ENCODE measurements at regions not wholly inside any gene's neighbourhood (a gene's known extent, or its start where the extent isn't known, plus 50 kb on each side); places are given as distances from the start of the nearest gene placed in this dataset.

- Mint-ChIP-seq H3K9me3 (no peaks in the 10 kb centered on the region), H3K4me1 (ENCODE audit: low read depth in 2 of 2) (no peaks in the 10 kb centered on the region), H3K27me3 (peaks cover 22 to 52% of the 10 kb centered on the region in 2 donors), H3K4me3 (no peak overlapping the region), H3K36me3 (no peaks in the 10 kb centered on the region), H3K27ac (no peak overlapping the region)
- DNase-seq (ENCODE audit: low spot score) (no peak), ATAC-seq (no peak)
Measured at GRCh38 chr1:37137014-37137413, 102.7 kb upstream of the GRIK3 start.

- no peak for ATAC-seq
- Mint-ChIP-seq H3K27ac (no peak overlapping the region), H3K9me3 (no peaks in the 10 kb centered on the region), H3K36me3 (no peaks in the 10 kb centered on the region), H3K4me3 (no peak overlapping the region), H3K27me3 (peaks cover 22 to 53% of the 10 kb centered on the region in 2 donors), H3K4me1 (ENCODE audit: low read depth in 2 of 2) (no peaks in the 10 kb centered on the region)
- no peak for DNase-seq (ENCODE audit: low spot score)
Measured at GRCh38 chr1:37137601-37138000, 103.3 kb upstream of the GRIK3 start.

- no peak overlapping the region for H3K4me3 Mint-ChIP-seq
- ATAC-seq (no peak), DNase-seq (ENCODE audit: low spot score) (no peak)
- H3K36me3 Mint-ChIP-seq, result no peaks in the 10 kb centered on the region
- no peaks in the 10 kb centered on the region for H3K9me3 Mint-ChIP-seq
- H3K4me1 Mint-ChIP-seq (ENCODE audit: low read depth in 2 of 2), result no peaks in the 10 kb centered on the region
- no peak overlapping the region for H3K27ac Mint-ChIP-seq
- H3K27me3 Mint-ChIP-seq, result peaks cover 18 to 27% of the 10 kb centered on the region in 2 donors
Measured at GRCh38 chr1:37143800-37144199, 109.5 kb upstream of the GRIK3 start.

- H3K27ac Mint-ChIP-seq, result no peak overlapping the region
- H3K4me3 Mint-ChIP-seq, result no peak overlapping the region
- H3K27me3 Mint-ChIP-seq, result peaks cover 21 to 28% of the 10 kb centered on the region in 2 donors
- DNase-seq (ENCODE audit: low spot score), result no peak
- no peaks in the 10 kb centered on the region for H3K9me3 Mint-ChIP-seq
- ATAC-seq, result no peak
- no peaks in the 10 kb centered on the region for H3K36me3 Mint-ChIP-seq
- H3K4me1 Mint-ChIP-seq (ENCODE audit: low read depth in 2 of 2), result no peaks in the 10 kb centered on the region
Measured at GRCh38 chr1:37146071-37146470, 111.8 kb upstream of the GRIK3 start.

GRCh38 chr1:37147392-37147831 is 113.1 kb upstream of the GRIK3 start:
- H3K4me3 Mint-ChIP-seq, result no peak overlapping the region
- H3K36me3 Mint-ChIP-seq, result no peaks in the 10 kb centered on the region
- H3K9me3 Mint-ChIP-seq, result no peaks in the 10 kb centered on the region
- H3K4me1 Mint-ChIP-seq (ENCODE audit: low read depth in 2 of 2), result no peaks in the 10 kb centered on the region
- DNase-seq (ENCODE audit: low spot score) (no peak), ATAC-seq (no peak)
- peaks cover 18 to 30% of the 10 kb centered on the region in 2 donors for H3K27me3 Mint-ChIP-seq
- H3K27ac Mint-ChIP-seq, result no peak overlapping the region

GRCh38 chr1:37147906-37148305 is 113.6 kb upstream of the GRIK3 start:
- Mint-ChIP-seq H3K36me3 (no peaks in the 10 kb centered on the region), H3K4me3 (no peak overlapping the region), H3K4me1 (ENCODE audit: low read depth in 2 of 2) (no peaks in the 10 kb centered on the region), H3K27me3 (peaks cover 18 to 32% of the 10 kb centered on the region in 2 donors), H3K9me3 (no peaks in the 10 kb centered on the region), H3K27ac (no peak overlapping the region)
- peak in 1 of 2 donors; percentile 21 for ATAC-seq
- no peak for DNase-seq (ENCODE audit: low spot score)

- H3K36me3 Mint-ChIP-seq, result no peaks in the 10 kb centered on the region
- DNase-seq (ENCODE audit: low spot score) (no peak), ATAC-seq (no peak)
- no peaks in the 10 kb centered on the region for H3K9me3 Mint-ChIP-seq
- no peaks in the 10 kb centered on the region for H3K4me1 Mint-ChIP-seq (ENCODE audit: low read depth in 2 of 2)
- no peak overlapping the region for H3K27ac Mint-ChIP-seq
- H3K27me3 Mint-ChIP-seq, result peaks cover 16 to 34% of the 10 kb centered on the region in 2 donors
- H3K4me3 Mint-ChIP-seq, result no peak overlapping the region
Measured at GRCh38 chr1:37148663-37149062, 114.3 kb upstream of the GRIK3 start.

GRCh38 chr1:37149296-37149695 is 115.0 kb upstream of the GRIK3 start:
- Mint-ChIP-seq H3K27me3 (peaks cover 19 to 40% of the 10 kb centered on the region in 2 donors), H3K9me3 (no peaks in the 10 kb centered on the region), H3K27ac (no peak overlapping the region), H3K4me3 (no peak overlapping the region), H3K36me3 (no peaks in the 10 kb centered on the region), H3K4me1 (ENCODE audit: low read depth in 2 of 2) (no peaks in the 10 kb centered on the region)
- DNase-seq (ENCODE audit: low spot score), result no peak
- ATAC-seq, result no peak

GRCh38 chr1:37150986-37151385 is 116.7 kb upstream of the GRIK3 start:
- DNase-seq (ENCODE audit: low spot score), result no peak
- Mint-ChIP-seq H3K36me3 (no peaks in the 10 kb centered on the region), H3K9me3 (no peaks in the 10 kb centered on the region)

GRCh38 chr1:37151789-37152188 is 117.5 kb upstream of the GRIK3 start:
- Mint-ChIP-seq H3K27ac (no peak overlapping the region), H3K36me3 (no peaks in the 10 kb centered on the region), H3K4me3 (no peak overlapping the region), H3K4me1 (ENCODE audit: low read depth in 2 of 2) (no peaks in the 10 kb centered on the region), H3K27me3 (peaks cover 21 to 46% of the 10 kb centered on the region in 2 donors), H3K9me3 (no peaks in the 10 kb centered on the region)
- DNase-seq (ENCODE audit: low spot score) (no peak), ATAC-seq (no peak)

More at GRCh38 chr1:37150986-37151385, 116.7 kb upstream of the GRIK3 start:
- Mint-ChIP-seq H3K4me1 (ENCODE audit: low read depth in 2 of 2) (no peaks in the 10 kb centered on the region), H3K27me3 (peaks cover 21 to 45% of the 10 kb centered on the region in 2 donors), H3K27ac (no peak overlapping the region), H3K4me3 (no peak overlapping the region)
- ATAC-seq, result peak in 1 of 2 donors; percentile 30

- H3K27me3 Mint-ChIP-seq, result peaks cover 21 to 43% of the 10 kb centered on the region in 2 donors
- no peaks in the 10 kb centered on the region for H3K36me3 Mint-ChIP-seq
- no peak for ATAC-seq
- no peak overlapping the region for H3K4me3 Mint-ChIP-seq
- no peaks in the 10 kb centered on the region for H3K9me3 Mint-ChIP-seq
- no peaks in the 10 kb centered on the region for H3K4me1 Mint-ChIP-seq (ENCODE audit: low read depth in 2 of 2)
- no peak for DNase-seq (ENCODE audit: low spot score)
- no peak overlapping the region for H3K27ac Mint-ChIP-seq
Measured at GRCh38 chr1:37152491-37152890, 118.2 kb upstream of the GRIK3 start.

- Mint-ChIP-seq H3K27ac (no peak overlapping the region), H3K36me3 (no peaks in the 10 kb centered on the region), H3K4me3 (no peak overlapping the region), H3K27me3 (peaks cover 21 to 50% of the 10 kb centered on the region in 2 donors), H3K4me1 (ENCODE audit: low read depth in 2 of 2) (no peaks in the 10 kb centered on the region), H3K9me3 (no peaks in the 10 kb centered on the region)
- DNase-seq (ENCODE audit: low spot score) (no peak), ATAC-seq (no peak)
Measured at GRCh38 chr1:37153116-37154100, 119.1 kb upstream of the GRIK3 start.

GRCh38 chr1:37156646-37157045 is 122.3 kb upstream of the GRIK3 start:
- no peaks in the 10 kb centered on the region for H3K9me3 Mint-ChIP-seq
- no peak for ATAC-seq
- H3K4me1 Mint-ChIP-seq (ENCODE audit: low read depth in 2 of 2), result no peaks in the 10 kb centered on the region
- H3K36me3 Mint-ChIP-seq, result no peaks in the 10 kb centered on the region
- peaks cover 18 to 53% of the 10 kb centered on the region in 2 donors for H3K27me3 Mint-ChIP-seq
- DNase-seq (ENCODE audit: low spot score), result no peak
- no peak overlapping the region for H3K27ac Mint-ChIP-seq
- H3K4me3 Mint-ChIP-seq, result no peak overlapping the region

- H3K4me3 Mint-ChIP-seq, result no peak overlapping the region
- H3K27me3 Mint-ChIP-seq, result peaks cover 15 to 51% of the 10 kb centered on the region in 2 donors
- DNase-seq (ENCODE audit: low spot score) (no peak), ATAC-seq (no peak)
- H3K36me3 Mint-ChIP-seq, result no peaks in the 10 kb centered on the region
- H3K4me1 Mint-ChIP-seq (ENCODE audit: low read depth in 2 of 2), result no peaks in the 10 kb centered on the region
- no peaks in the 10 kb centered on the region for H3K9me3 Mint-ChIP-seq
- H3K27ac Mint-ChIP-seq, result no peak overlapping the region
Measured at GRCh38 chr1:37157634-37158033, 123.3 kb upstream of the GRIK3 start.
